Peyer's patch (tissue), 4 donors: ENCODE measurements at regions not wholly inside any gene's neighbourhood (a gene's known extent, or its start where the extent isn't known, plus 50 kb on each side); places are given as distances from the start of the nearest gene placed in this dataset.

Source experiments
- DNase-seq, 3 donors: peaks; one replicate each; pipeline ENCODE4 v3.0.0-alpha.2; 2017 to 2019
- H3K27ac ChIP-seq, 4 donors: fragments of 200-600 bp; sonication (generic); one replicate each; pipeline ENCODE4 v1.5.1; 2016 to 2019
- H3K27me3 ChIP-seq, 2 donors: fragments of 200-600 bp; sonication (generic); one replicate each; pipeline ENCODE4 v1.5.1; 2019
- H3K36me3 ChIP-seq, 3 donors: fragments of 200-600 bp; sonication (generic); one replicate each; pipeline ENCODE4 v1.5.1; 2016 to 2019
- H3K4me1 ChIP-seq, 4 donors: fragments of 200-600 bp; sonication (generic); one replicate each; pipeline ENCODE4 v1.5.1; 2016 to 2019
- H3K4me3 ChIP-seq, 4 donors: fragments of 200-600 bp; sonication (generic); 1 replicate in 3 of 4; 2 replicates in 1 of 4; pipeline ENCODE4 v1.5.1; 2016 to 2019; ENCODE audit warnings: mild to moderate bottlenecking in 1 of 4
- H3K9me3 ChIP-seq, 4 donors: fragments of 200-600 bp; sonication (generic); one replicate each; pipeline ENCODE4 v1.5.1; 2016 to 2019; ENCODE audit warnings: mild to moderate bottlenecking in 1 of 4
- CTCF ChIP-seq, 6 experiments: fragments of 450-650 bp in 4 of 6; fragments of 200-600 bp in 2 of 6; sonication (generic) in 1 of 6; IDR thresholded peaks; one replicate each; pipeline ENCODE4 v1.5.1; 2017 to 2019; ENCODE audit warnings: antibody characterized with exemption in 6 of 6, mild to moderate bottlenecking in 3 of 6, moderate library complexity in 1 of 6
- POLR2A ChIP-seq, 2 donors: fragments of 450-650 bp; IDR thresholded peaks; one replicate each; pipeline ENCODE4 v1.5.1; 2017; ENCODE audit warnings: antibody characterized with exemption in 2 of 2, mild to moderate bottlenecking in 2 of 2, moderate library complexity in 2 of 2

- no peak overlapping the region for H3K4me3 ChIP-seq
- H3K27me3 ChIP-seq = no peaks in the 10 kb centered on the region
- H3K4me1 ChIP-seq = no peaks in the 10 kb centered on the region
- no peaks in the 10 kb centered on the region for H3K36me3 ChIP-seq
- no peaks in the 10 kb centered on the region for H3K9me3 ChIP-seq
- DNase-seq = no peak
- TF ChIP-seq CTCF (IDR thresholded peaks at IDR 0.05) (no peak), POLR2A (IDR thresholded peaks at IDR 0.05) (no peak)
- H3K27ac ChIP-seq = no peak overlapping the region
Observed at GRCh38 chr7:116439841-116440549, 59.5 kb upstream of the CAV2 start.

GRCh38 chr7:116441534-116441933, 58.0 kb upstream of the CAV2 start:
- Histone ChIP-seq H3K27ac (no peak overlapping the region), H3K4me3 (no peak overlapping the region), H3K36me3 (no peaks in the 10 kb centered on the region), H3K4me1 (no peaks in the 10 kb centered on the region), H3K27me3 (no peaks in the 10 kb centered on the region), H3K9me3 (no peaks in the 10 kb centered on the region)
- no peak for TF ChIP-seq POLR2A (IDR thresholded peaks at IDR 0.05)
- TF ChIP-seq CTCF (IDR thresholded peaks at IDR 0.05) = no peak
- DNase-seq = no peak

GRCh38 chr7:116443101-116443523, 56.4 kb upstream of the CAV2 start:
- Histone ChIP-seq H3K4me1 (no peaks in the 10 kb centered on the region), H3K36me3 (no peaks in the 10 kb centered on the region), H3K27me3 (no peaks in the 10 kb centered on the region), H3K27ac (no peak overlapping the region), H3K9me3 (no peaks in the 10 kb centered on the region), H3K4me3 (no peak overlapping the region)
- DNase-seq = no peak
- TF ChIP-seq POLR2A (IDR thresholded peaks at IDR 0.05) (no peak), CTCF (IDR thresholded peaks at IDR 0.05) (no peak)

GRCh38 chr7:116443646-116444045, 55.9 kb upstream of the CAV2 start:
- Histone ChIP-seq H3K9me3 (no peaks in the 10 kb centered on the region), H3K36me3 (no peaks in the 10 kb centered on the region), H3K27me3 (no peaks in the 10 kb centered on the region), H3K4me1 (no peaks in the 10 kb centered on the region), H3K27ac (no peak overlapping the region), H3K4me3 (no peak overlapping the region)
- no peak for TF ChIP-seq CTCF (IDR thresholded peaks at IDR 0.05)
- no peak for TF ChIP-seq POLR2A (IDR thresholded peaks at IDR 0.05)
- DNase-seq = no peak

- no peak for DNase-seq
- no peaks in the 10 kb centered on the region for H3K9me3 ChIP-seq
- no peak for TF ChIP-seq CTCF (IDR thresholded peaks at IDR 0.05)
- no peak for TF ChIP-seq POLR2A (IDR thresholded peaks at IDR 0.05)
- H3K4me1 ChIP-seq = no peaks in the 10 kb centered on the region
- no peaks in the 10 kb centered on the region for H3K36me3 ChIP-seq
- H3K4me3 ChIP-seq = no peak overlapping the region
- peak overlapping the region in 1 of 4 donors; percentile 10 for H3K27ac ChIP-seq
- no peaks in the 10 kb centered on the region for H3K27me3 ChIP-seq
Observed at GRCh38 chr7:116445447-116446211, 53.9 kb upstream of the CAV2 start.
